HG03354 (cell line): ENCODE measurements at regions not wholly inside any gene's neighbourhood (a gene's known extent, or its start where the extent isn't known, plus 50 kb on each side); places are given as distances from the start of the nearest gene placed in this dataset.
"Not testable (repeated sequence)": the region's sequence is repeated elsewhere in the genome, so short reads cannot be mapped to it uniquely, and the experiment has no call there.

Experiments
- ATAC-seq: cut with Tn5 transposase; IDR thresholded peaks from one replicate; pipeline ENCODE4 v1.9.1; 2021; ENCODE audit warnings: mild to moderate bottlenecking; ENCODE audit not compliant: unreplicated experiment, poor library complexity, severe bottlenecking

DNA sequence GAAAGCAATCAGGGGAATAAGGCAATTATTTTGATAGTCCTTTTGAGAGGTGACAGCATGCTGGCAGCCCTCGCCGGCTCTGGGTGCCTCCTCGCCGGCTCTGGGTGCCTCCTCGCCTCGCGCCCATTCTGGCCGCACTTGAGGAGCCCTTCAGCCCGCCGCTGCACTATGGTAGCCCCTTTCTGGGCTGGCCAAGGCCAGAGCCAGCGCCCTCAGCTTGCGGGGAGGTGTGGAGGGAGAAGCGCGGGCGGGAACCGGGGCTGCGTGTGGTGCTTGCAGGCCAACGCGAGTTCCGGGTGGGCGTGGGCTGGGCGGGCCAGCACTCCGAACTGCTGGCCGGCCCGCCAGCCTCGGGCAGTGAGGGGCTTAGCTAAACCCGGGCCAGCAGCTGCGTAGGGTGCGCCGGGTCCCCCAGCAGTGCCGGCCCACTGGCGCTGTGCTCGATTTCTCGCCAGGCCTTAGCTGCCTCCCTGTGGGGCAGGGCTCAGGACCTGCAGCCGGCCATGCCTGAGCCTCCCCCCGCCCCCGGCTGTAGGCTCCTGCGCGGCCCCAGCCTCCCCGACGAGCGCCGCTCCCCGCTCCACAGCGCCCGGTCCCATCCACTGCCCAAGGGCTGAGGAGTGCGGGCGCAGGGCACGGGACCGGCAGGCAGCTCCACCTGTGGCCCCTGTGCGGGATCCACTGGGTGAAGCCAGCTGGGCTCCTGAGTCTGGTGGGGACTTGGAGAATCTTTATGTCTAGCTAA is 193.5 kb downstream of the ADCYAP1 start:
- not testable (repeated sequence) for ATAC-seq

DNA sequence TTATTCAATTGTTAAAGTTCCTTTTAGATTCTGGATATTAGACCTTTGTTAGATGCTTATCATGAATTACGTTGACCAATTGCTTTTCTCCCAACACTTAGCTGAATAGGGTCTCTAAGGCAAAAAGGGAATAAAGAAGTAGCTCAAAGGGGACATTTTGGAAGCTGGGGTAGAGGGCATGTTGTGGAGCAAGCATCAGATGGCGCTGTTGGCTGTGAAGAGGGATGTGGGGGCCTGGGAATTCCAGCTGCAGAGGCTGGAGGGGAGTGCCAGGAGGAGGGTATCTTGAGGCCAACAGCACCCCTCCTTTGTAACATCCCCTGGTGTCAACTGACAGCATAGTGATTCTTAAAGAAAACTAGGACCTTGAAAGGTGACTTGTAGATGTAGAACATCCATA is 198.2 kb downstream of the ADCYAP1 start:
- ATAC-seq, result no peak

DNA sequence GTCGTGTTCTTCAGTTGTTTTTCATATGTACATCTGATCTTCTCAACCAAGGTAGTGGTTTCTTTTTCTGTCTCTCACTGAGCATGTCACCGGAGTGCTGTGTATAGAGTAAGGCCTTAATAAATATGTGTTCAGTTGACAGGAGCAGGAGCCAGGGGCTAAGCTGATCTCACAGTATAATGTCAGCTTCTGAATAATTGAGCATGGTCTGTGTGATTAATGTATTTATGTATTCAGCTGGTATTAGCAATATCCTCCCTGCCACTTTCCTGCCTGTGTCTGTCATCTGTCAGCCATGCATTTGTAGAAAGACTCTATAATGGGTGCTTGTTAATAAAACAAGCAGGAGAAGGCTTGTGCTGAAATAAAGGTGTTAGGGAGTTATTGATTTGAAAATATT is 198.9 kb downstream of the ADCYAP1 start:
- ATAC-seq, result no peak

DNA sequence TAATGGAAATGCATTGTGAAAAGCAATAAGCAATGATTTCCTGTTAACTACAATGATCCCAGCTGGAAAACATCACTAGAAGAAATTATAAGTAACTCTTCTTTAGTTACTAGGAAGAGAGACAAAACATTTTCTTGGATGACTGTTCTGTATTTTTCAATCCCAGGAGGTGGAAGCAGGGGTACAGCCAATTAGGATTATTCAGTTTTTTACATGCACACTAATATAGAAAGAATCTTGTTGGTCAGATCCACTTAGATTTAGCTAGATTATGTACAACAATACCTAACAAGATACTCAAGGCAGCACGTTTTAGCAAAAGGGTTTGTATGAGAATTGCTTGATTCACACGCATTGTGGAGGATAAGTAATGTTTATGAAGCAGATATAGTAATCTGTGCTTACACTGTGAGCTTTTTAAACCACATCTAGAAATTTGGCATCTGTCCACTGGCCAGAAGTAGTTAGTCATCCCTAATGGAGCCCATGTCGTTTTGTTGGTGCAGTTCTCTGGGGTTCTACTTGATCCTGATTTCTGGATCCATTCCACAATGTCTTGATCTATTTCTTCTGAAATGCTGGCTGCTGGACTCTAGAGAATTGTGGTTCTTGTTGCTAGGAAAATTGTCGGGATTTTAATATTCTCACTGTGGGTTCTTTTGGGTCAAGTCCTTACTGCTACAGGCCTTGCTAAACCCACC is 199.7 kb downstream of the ADCYAP1 start:
- no peak for ATAC-seq

DNA sequence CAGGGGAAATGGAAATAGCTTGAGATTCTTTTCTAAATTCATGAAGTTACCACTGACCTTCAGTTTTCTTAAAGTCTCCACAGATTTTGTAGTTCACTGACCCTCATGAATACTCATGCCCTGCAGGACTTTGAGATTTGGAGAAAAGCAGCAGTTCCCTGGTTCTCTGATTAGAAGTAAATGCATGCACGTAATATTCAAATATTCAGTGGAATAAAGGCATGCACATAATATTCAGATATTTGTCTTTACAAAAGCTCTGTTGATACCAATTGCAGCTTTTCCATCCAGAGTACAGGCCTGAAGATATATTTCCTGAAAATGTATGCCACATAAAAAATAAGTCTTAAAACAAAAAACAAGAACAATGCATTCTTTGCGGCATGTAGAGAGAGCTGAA is 219.8 kb downstream of the ADCYAP1 start:
- ATAC-seq, result no peak

DNA sequence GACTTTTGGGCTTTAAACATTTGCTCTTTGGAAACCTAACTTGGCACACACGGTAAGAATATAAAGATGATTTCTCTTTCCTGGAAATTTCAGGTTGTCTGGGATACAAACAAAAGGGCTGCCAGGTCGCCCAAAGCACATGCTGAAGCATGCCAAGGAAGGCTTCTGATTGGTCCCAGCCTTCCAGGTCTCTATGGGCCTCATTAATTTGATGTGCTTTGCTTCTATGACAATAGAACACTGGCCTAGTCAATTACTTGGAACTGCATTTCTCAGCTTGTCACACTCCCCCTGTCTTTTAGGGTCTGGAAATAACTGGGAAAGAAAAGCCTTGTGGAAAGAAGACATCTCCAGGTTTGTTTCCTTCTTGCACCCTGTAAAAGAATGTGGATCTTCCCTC is 228.9 kb downstream of the ADCYAP1 start:
- ATAC-seq, result no peak

DNA sequence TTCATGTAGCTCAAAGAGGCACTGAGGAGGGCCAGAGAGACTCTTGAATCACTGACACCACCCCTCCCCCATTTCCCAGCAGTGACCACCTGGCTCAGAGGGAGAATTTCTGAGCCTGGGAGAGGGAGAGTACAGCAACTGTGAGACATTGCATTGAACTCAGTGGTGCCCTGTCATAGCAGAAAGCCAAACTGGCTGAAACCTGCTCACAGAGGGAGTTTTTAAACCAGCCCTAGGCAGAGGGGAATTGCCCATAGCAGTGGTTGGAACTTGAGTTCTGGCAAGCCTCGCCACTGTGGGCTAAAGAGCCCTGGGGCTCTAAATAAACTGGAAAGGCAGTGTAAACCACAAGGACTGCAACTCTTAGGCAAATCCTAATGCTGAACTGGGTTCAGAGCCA is 243.1 kb downstream of the ADCYAP1 start:
- no peak for ATAC-seq

DNA sequence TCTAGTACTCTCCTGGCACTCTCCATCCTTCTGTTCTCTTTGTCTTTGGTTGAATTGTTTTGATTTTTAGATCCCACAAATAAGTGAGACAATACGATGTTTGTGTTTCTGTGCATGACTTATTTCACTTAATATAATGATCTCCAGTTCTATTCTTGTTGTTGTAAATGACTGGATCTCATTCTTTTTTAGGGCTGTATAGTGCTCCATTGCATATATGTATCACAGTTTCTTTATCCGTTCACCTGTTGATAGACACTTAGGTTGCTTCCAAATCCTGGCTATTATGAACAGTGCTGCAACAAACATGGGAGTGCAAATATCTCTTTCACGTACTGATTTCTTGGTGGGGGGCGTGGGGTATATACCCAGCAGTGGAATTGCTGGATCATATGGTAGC is 245.0 kb downstream of the ADCYAP1 start:
- no peak for ATAC-seq

DNA sequence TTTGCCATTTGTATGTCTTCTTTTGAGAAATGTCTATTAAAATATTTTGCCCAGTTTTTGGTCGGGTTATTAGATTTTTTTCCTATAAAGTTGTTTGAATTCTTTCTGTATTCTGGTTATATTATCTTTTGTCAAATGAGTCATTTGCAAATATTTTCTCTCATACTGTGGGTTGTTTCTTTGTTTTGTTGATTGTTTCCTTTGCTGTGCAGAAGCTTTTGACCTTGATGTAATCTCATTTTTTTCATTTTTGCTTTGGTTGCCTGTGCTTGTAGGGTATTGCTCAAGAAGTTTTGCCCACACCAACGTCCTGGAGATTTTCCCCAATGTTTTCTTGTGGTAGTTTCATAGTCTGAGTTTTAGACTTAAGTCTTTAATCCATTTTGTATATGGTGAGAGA is 245.7 kb downstream of the ADCYAP1 start:
- no peak for ATAC-seq

DNA sequence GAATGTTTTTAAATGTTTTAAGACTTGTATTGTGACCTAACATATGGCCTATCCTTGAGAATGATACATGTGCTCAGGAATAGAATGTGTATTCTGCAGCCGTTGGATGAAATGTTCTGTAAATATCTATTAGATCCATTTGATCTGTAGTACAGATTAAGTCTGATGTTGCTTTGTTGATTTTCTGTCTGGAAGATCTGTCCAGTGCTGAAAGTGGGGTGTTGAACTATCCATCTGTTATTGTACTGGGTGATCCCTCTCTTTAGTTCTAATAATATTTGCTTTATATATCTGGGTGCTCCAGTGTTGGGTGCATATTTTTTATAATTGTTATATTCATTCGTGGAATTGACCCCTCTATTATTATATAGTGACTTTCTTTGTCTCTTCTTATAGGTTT is 248.3 kb downstream of the ADCYAP1 start:
- ATAC-seq, result not testable (repeated sequence)

DNA sequence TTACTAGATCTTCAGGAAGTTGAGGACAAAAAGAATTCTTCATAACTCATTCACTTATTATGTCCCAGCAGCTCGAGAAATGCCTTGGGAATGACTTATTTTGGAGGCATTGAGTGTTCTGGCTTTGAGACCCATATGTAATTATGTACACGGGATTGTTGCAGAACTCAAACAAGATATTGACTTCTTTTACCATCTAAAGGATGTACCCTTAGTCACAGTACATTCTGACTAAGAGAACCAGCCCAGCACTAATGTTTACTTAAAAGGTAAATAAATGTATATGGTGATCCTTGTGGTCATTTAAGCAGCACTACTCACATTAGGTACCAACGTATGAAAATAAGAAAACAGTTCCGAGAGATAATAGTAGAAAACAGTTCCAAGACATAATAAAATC is 268.9 kb downstream of the ADCYAP1 start:
- no peak for ATAC-seq

DNA sequence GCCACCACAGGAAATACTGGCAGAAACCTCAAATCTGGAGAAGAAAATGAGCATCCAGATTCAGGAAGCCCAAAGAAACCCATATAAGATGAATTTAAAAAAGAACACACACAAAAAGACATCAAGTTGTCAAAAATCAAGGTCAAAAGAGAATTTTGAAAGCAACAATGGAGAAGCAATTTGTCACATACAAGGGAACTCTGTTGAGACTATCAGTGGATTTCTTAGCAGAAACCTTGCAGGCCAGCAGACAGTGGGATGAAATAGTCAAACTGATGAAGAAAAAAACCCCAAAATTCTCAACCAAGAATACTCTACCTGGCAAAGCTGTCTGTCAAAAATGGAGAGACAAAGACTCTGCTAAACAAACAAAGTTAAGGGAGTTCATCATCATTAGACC is 272.6 kb downstream of the ADCYAP1 start:
- no peak for ATAC-seq

DNA sequence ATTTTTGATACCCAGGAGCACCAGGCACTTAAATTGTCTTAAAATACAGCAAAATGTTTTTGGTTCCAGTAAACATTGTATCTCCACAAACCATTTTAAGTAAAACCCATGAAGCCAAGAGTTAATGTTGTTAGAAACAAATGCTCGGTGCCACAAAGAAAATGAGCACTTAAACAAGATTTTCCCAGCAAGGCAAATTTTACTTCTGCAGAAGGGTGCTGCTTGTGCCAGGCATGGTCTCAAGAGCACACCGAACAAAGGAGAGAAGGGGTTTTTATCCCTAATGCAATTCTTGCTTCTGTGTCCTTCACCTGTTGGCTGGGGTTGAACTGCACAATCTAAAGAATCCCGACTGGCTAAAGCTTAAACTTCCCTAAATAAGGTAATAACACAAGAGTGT is 286.7 kb downstream of the ADCYAP1 start:
- ATAC-seq, result no peak

DNA sequence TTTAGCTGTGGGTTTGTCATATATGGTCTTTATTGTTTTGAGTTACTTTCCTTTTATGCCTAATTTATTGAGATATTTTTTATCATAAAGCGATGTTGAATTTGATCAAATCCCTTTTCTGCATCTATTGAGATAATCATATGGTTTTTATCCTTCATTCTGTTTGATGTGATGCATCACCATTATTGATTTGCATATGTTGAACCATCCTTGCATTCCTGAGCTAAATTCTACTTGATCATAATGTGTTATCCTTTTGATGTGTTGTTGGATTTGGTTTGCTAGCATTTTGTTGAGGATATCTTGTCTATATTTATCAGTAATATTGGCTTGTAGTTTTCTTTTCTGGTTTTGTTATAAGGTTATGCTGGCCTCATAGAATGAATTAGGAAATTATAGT is 308.5 kb downstream of the ADCYAP1 start:
- no peak for ATAC-seq

DNA sequence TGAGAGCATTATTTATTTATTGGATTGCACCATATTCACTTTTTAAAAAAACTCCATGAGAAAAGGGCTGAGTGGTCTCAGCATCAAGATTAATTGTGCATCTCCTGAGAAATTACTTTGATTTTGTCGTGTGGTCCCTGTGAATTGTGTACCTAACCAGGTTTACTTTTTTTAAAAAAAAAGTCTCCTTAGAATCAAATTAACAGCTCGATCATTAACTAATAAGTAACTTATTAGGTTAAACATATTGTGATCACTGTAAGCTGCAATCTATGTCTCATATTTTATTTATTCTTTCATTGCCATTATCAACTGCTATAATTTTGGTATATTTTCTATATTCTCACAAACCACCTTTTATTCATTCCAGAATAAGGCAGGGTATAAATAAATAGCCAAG is 318.2 kb downstream of the ADCYAP1 start:
- no peak for ATAC-seq

DNA sequence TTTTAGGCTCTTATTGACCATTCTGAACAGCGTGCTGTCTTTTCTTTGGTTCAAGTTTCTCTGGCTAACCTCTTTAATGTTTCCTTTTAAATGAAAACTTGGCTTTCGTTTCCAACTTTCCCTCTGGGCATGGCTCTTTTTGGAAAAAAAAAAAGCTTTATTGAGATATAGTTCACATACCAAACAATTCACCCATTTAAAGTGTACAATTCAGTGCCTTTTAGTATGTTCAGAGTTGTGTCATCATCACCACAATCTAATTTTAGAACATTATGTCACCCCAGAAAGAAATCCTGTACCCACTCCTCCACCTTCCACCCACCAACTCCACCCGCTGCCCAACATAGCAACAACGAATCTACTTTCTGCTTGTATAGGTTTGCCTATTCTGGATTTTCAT is 322.4 kb downstream of the ADCYAP1 start:
- ATAC-seq, result no peak

DNA sequence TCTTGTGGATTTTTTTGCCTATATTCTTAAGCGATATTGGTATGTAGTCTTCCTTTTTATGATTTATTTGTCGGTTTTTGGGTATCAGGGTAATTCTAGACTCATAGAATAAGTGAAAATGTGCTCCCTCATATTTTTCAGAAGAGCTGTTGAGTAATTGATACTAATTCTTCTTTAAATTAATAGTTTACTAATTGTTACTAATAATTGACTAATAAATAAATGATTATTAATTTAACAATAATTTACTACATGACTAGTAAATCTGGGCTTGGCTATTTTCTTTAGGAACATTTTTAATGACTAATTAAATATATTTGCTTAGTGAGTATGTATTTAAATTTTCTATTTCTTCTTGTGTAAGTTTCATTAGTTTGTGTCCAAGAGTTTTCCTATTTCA is 325.0 kb downstream of the ADCYAP1 start:
- no peak for ATAC-seq

DNA sequence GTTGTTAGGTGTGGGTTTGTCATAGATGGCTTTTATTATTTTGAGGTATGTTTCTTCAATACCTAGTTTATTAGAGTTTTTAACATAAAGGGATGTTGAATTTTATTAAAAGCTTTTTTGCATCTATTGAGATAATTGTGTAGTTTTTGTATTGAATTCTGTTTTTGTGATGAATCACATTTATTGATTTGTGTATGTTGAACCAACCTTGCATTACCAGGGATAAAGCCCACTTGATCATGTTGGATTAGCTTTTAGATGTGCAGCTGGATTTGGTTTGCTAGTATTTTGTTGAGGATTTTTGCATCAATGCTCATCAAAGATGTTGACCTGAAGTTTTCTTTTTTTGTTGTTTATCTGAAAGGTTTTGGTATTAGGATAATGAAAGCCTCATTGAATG is 328.2 kb downstream of the ADCYAP1 start:
- ATAC-seq, result no peak

DNA sequence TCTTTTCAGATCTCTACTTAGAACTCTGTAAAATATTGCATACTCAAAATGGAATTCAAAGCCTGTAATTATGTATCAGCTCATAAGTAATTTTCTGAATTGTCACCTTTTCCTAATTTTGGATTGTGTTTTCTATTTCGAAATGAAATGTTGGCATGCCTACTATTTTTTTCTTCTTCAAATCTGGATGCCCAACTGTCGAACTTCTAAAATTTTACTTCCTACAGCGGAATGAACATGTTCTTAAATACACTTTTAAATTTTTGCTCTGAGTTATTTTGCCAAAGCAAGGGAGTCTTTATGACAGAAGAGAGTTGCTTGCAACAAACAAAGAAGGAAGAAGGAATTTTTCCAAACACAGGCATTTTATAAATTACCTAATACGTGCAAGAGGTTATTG is 336.0 kb downstream of the ADCYAP1 start:
- ATAC-seq, result no peak

DNA sequence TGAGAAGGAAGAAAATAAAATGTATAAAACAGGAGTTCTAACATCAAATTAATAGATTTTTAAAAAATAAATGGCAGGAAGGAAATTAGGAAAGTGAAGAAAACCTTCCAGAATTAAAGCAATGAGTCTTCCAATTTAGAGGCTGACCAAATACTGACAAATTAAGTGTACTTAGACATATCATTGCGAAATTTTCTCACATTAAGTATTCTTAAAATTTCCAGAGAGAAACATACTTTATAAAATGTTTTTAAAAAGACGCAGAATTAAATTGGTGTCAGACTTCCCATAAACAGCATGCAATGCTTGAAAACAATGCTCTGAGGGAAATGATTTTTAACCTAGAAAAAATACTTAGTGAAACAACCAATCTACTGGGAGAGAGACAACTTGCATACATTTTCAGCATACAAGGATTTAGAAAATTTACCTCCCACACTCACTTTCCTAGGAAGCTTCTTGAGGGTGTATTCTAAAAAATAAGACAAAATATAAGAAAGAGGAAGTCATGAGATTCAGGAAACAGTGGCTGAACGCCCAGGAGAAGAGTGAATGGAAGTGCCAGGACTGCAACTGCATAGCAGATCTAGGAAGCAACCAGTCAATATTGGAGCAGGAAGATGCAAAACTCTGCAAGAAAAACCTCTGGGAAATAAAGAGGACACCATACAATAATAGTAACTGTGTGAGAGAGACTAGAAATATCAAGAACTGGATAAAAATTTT is 339.9 kb downstream of the ADCYAP1 start:
- no peak for ATAC-seq

DNA sequence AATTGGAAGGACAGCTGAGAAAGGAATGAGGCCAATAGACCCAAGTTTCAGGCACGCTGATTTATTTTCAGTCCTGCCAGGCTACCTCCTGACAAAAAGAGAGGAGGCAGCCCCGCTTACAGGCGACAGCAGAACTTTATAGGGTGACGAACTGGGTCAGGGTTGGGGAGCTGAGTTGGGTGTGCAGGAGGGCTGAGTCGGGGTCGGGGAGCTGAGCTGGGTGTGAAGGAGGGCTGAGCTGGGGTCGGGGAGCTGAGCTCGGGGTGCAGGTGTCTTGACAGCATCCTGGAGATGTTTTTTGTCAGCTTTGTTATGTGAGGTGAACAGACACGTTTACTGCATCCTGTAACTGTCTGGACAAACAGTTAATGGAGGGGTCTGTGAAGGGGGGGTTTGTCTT is 342.2 kb downstream of the ADCYAP1 start:
- ATAC-seq, result no peak
